ENCODE measurements at regions not wholly inside any gene's neighbourhood (a gene's known extent, or its start where the extent isn't known, plus 50 kb on each side); places are given as distances from the start of the nearest gene placed in this dataset.

- H3K36me3 ChIP-seq (ENCODE audit: insufficient read depth), result no peaks in the 10 kb centered on the region
- TF ChIP-seq, protein P1, sequence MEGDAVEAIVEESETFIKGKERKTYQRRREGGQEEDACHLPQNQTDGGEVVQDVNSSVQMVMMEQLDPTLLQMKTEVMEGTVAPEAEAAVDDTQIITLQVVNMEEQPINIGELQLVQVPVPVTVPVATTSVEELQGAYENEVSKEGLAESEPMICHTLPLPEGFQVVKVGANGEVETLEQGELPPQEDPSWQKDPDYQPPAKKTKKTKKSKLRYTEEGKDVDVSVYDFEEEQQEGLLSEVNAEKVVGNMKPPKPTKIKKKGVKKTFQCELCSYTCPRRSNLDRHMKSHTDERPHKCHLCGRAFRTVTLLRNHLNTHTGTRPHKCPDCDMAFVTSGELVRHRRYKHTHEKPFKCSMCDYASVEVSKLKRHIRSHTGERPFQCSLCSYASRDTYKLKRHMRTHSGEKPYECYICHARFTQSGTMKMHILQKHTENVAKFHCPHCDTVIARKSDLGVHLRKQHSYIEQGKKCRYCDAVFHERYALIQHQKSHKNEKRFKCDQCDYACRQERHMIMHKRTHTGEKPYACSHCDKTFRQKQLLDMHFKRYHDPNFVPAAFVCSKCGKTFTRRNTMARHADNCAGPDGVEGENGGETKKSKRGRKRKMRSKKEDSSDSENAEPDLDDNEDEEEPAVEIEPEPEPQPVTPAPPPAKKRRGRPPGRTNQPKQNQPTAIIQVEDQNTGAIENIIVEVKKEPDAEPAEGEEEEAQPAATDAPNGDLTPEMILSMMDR (conservative IDR thresholded peaks at IDR 0.05; ENCODE audit: low read depth, low read length), result no peak
- H3K79me2 ChIP-seq (ENCODE audit: insufficient read depth, low read depth), result no peaks in the 10 kb centered on the region
- H3K27ac ChIP-seq, result no peak overlapping the region
- no peak overlapping the region for H2AFZ ChIP-seq (ENCODE audit: low read depth)
- H3K4me3 ChIP-seq (IDR thresholded peaks at IDR 0.05; ENCODE audit: insufficient read depth, low read depth, low read length), result no peak overlapping the region
- H4K20me1 ChIP-seq (ENCODE audit: insufficient read depth), result no peaks in the 10 kb centered on the region
- no peaks in the 10 kb centered on the region for H3K4me1 ChIP-seq (ENCODE audit: low read depth, poor library complexity, severe bottlenecking)
- H3K4me2 ChIP-seq, result no peak overlapping the region
- H3K9ac ChIP-seq, result no peak overlapping the region
- H3K27me3 ChIP-seq (ENCODE audit: insufficient read depth, low read depth), result no peaks in the 10 kb centered on the region
Measured at GRCh38 chrX:4994855-4995254, 1233.8 kb downstream of the NLGN4X start.

- no peak overlapping the region for H2AFZ ChIP-seq (ENCODE audit: low read depth)
- no peaks in the 10 kb centered on the region for H3K27me3 ChIP-seq (ENCODE audit: insufficient read depth, low read depth)
- no peaks in the 10 kb centered on the region for H3K79me2 ChIP-seq (ENCODE audit: insufficient read depth, low read depth)
- no peak overlapping the region for H3K4me2 ChIP-seq
- H3K4me1 ChIP-seq (ENCODE audit: low read depth, poor library complexity, severe bottlenecking), result no peaks in the 10 kb centered on the region
- H3K27ac ChIP-seq, result no peak overlapping the region
- H4K20me1 ChIP-seq (ENCODE audit: insufficient read depth), result no peaks in the 10 kb centered on the region
- TF ChIP-seq, protein P1 (conservative IDR thresholded peaks at IDR 0.05; ENCODE audit: low read depth, low read length), result no peak
- no peaks in the 10 kb centered on the region for H3K36me3 ChIP-seq (ENCODE audit: insufficient read depth)
- no peak overlapping the region for H3K9ac ChIP-seq
- no peak overlapping the region for H3K4me3 ChIP-seq (IDR thresholded peaks at IDR 0.05; ENCODE audit: insufficient read depth, low read depth, low read length)
Measured at GRCh38 chrX:4978613-4979012, 1250.1 kb downstream of the NLGN4X start.

GRCh38 chrX:4971646-4972045 lies 1257.0 kb downstream of the NLGN4X start:
- H3K9ac ChIP-seq, result no peak overlapping the region
- H3K36me3 ChIP-seq (ENCODE audit: insufficient read depth), result no peaks in the 10 kb centered on the region
- no peak overlapping the region for H2AFZ ChIP-seq (ENCODE audit: low read depth)
- TF ChIP-seq, protein P1 (conservative IDR thresholded peaks at IDR 0.05; ENCODE audit: low read depth, low read length), result no peak
- H4K20me1 ChIP-seq (ENCODE audit: insufficient read depth), result no peaks in the 10 kb centered on the region
- no peaks in the 10 kb centered on the region for H3K79me2 ChIP-seq (ENCODE audit: insufficient read depth, low read depth)
- no peak overlapping the region for H3K27ac ChIP-seq
- no peak overlapping the region for H3K4me2 ChIP-seq
- H3K4me1 ChIP-seq (ENCODE audit: low read depth, poor library complexity, severe bottlenecking), result no peaks in the 10 kb centered on the region
- H3K4me3 ChIP-seq (IDR thresholded peaks at IDR 0.05; ENCODE audit: insufficient read depth, low read depth, low read length), result no peak overlapping the region
- no peaks in the 10 kb centered on the region for H3K27me3 ChIP-seq (ENCODE audit: insufficient read depth, low read depth)

- Histone ChIP-seq H3K27me3 (ENCODE audit: insufficient read depth, low read depth) (no peaks in the 10 kb centered on the region), H3K36me3 (ENCODE audit: insufficient read depth) (no peaks in the 10 kb centered on the region), H3K4me1 (ENCODE audit: low read depth, poor library complexity, severe bottlenecking) (no peaks in the 10 kb centered on the region), H3K79me2 (ENCODE audit: insufficient read depth, low read depth) (no peaks in the 10 kb centered on the region), H3K4me3 (IDR thresholded peaks at IDR 0.05; ENCODE audit: insufficient read depth, low read depth, low read length) (no peak overlapping the region), H3K27ac (no peak overlapping the region), H3K9ac (no peak overlapping the region), H2AFZ (ENCODE audit: low read depth) (no peak overlapping the region), H3K4me2 (no peak overlapping the region), H4K20me1 (ENCODE audit: insufficient read depth) (no peaks in the 10 kb centered on the region)
- TF ChIP-seq, protein P1 (conservative IDR thresholded peaks at IDR 0.05; ENCODE audit: low read depth, low read length), result no peak
Measured at GRCh38 chrX:4964112-4964511, 1250.7 kb upstream of the PRKX start.
